Neural cell (in vitro differentiated cells): ENCODE measurements at regions not wholly inside any gene's neighbourhood (a gene's known extent, or its start where the extent isn't known, plus 50 kb on each side); places are given as distances from the start of the nearest gene placed in this dataset.

Experiments
- H2AFZ ChIP-seq: fragments of 200-600, 300-800 bp; sonication (generic), shearing (Covaris generic); 2 replicates; pipeline ENCODE4 v1.6.0; 2014; ENCODE audit warnings: low read depth, mild to moderate bottlenecking, antibody characterized with exemption, low read length, moderate library complexity
- H3F3A ChIP-seq: fragments of 200-600 bp; shearing (Covaris generic); 2 replicates; pipeline ENCODE4 v1.6.1; 2016; ENCODE audit warnings: mild to moderate bottlenecking, moderate library complexity, mixed read lengths, antibody characterized with exemption, low read length; ENCODE audit not compliant: insufficient read depth, poor library complexity, severe bottlenecking
- H3K27ac ChIP-seq: fragments of 200-600, 300-800 bp; sonication (generic), shearing (Covaris generic); 2 replicates; pipeline ENCODE4 v1.5.1; 2014; ENCODE audit warnings: mild to moderate bottlenecking, low read length, moderate library complexity
- H3K27me3 ChIP-seq: fragments of 300-800, 200-600 bp; sonication (generic), shearing (Covaris generic); 2 replicates; pipeline ENCODE4 v1.6.0; 2014; ENCODE audit warnings: mild to moderate bottlenecking, low read depth, low read length, moderate library complexity; ENCODE audit not compliant: insufficient read depth
- H3K36me3 ChIP-seq: fragments of 300-800, 200-600 bp; sonication (generic), shearing (Covaris generic); 2 replicates; pipeline ENCODE4 v1.5.1; 2014; ENCODE audit warnings: mild to moderate bottlenecking, antibody characterized with exemption, low read length, moderate library complexity; ENCODE audit not compliant: insufficient read depth
- H3K4me2 ChIP-seq: fragments of 300-800, 200-600 bp; sonication (generic), shearing (Covaris generic); 2 replicates; pipeline ENCODE4 v1.6.0; 2014; ENCODE audit warnings: mild to moderate bottlenecking, low read length
- H3K4me3 ChIP-seq: fragments of 300-800, 200-600 bp; sonication (generic), shearing (Covaris generic); 2 replicates; pipeline ENCODE4 v1.5.1; 2014; ENCODE audit warnings: mild to moderate bottlenecking, low read length, moderate library complexity
- H3K79me2 ChIP-seq: fragments of 200-600 bp; shearing (Covaris generic); replicated peaks from 2 replicates; pipeline ENCODE4 v1.6.0; 2014; ENCODE audit warnings: mild to moderate bottlenecking, low read length, moderate library complexity; ENCODE audit not compliant: insufficient read depth
- H3K9ac ChIP-seq: fragments of 300-800, 200-600 bp; sonication (generic), shearing (Covaris generic); 2 replicates; pipeline ENCODE4 v1.6.1; 2016; ENCODE audit warnings: mild to moderate bottlenecking, low read length, mixed read lengths
- H3K9me2 ChIP-seq: fragments of 200-600 bp; shearing (Covaris generic); 2 replicates; pipeline ENCODE4 v1.6.1; 2016; ENCODE audit warnings: mild to moderate bottlenecking, low read length, mixed read lengths; ENCODE audit not compliant: insufficient read depth
- H3K9me3 ChIP-seq: fragments of 200-600, 300-800 bp; sonication (generic), shearing (Covaris generic); 2 replicates; pipeline ENCODE4 v1.6.1; 2016; ENCODE audit warnings: mild to moderate bottlenecking, mixed run types, low read length, moderate library complexity, mixed read lengths
- H4K20me1 ChIP-seq: fragments of 200-600 bp; shearing (Covaris generic); 2 replicates; pipeline ENCODE4 v1.6.1; 2016; ENCODE audit warnings: mild to moderate bottlenecking, mixed run types; ENCODE audit not compliant: insufficient read depth
- EP300 ChIP-seq: fragments of 450-650 bp; conservative IDR thresholded peaks from 2 replicates; pipeline ENCODE4 v1.6.1; 2014; ENCODE audit warnings: antibody characterized with exemption, mild to moderate bottlenecking, moderate library complexity; ENCODE audit not compliant: poor library complexity, severe bottlenecking
- EZH2 ChIP-seq: fragments of 200-600, 300-800 bp; shearing (Covaris generic), sonication (generic); IDR thresholded peaks from 2 replicates; pipeline ENCODE4 v1.6.1; 2014; ENCODE audit warnings: antibody characterized with exemption, low read length, borderline replicate concordance, mild to moderate bottlenecking; ENCODE audit not compliant: insufficient read depth, poor library complexity, severe bottlenecking
- MXI1 ChIP-seq: fragments of 450-650 bp; conservative IDR thresholded peaks from 2 replicates; pipeline ENCODE4 v1.6.1; 2014; ENCODE audit warnings: antibody characterized with exemption, mild to moderate bottlenecking; ENCODE audit not compliant: poor library complexity, severe bottlenecking
- POLR2AphosphoS5 ChIP-seq: IDR thresholded peaks from 2 replicates; pipeline ENCODE4 v1.6.1; 2012
- RAD21 ChIP-seq: fragments of 450-650 bp; conservative IDR thresholded peaks from 2 replicates; pipeline ENCODE4 v1.6.1; 2014; ENCODE audit warnings: antibody characterized with exemption, mild to moderate bottlenecking, moderate library complexity
- SMC3 ChIP-seq: fragments of 450-650 bp; conservative IDR thresholded peaks from 2 replicates; pipeline ENCODE4 v1.6.1; 2014; ENCODE audit warnings: antibody characterized with exemption, mild to moderate bottlenecking, moderate library complexity; ENCODE audit not compliant: poor library complexity
- TAF1 ChIP-seq: IDR thresholded peaks from 2 replicates; pipeline ENCODE4 v1.6.1; 2012; ENCODE audit warnings: low read depth
- TF ChIP-seq, protein P1 (sequence below): fragments of 450-650 bp; IDR thresholded peaks from 2 replicates; pipeline ENCODE4 v1.5.1; 2014; ENCODE audit warnings: antibody characterized with exemption, mild to moderate bottlenecking, moderate library complexity; ENCODE audit not compliant: poor library complexity, severe bottlenecking
- TF ChIP-seq, protein P2 (sequence below): IDR thresholded peaks from 2 replicates; pipeline ENCODE4 v1.6.1; 2012; ENCODE audit warnings: borderline replicate concordance

- Histone ChIP-seq H3F3A (no peaks in the 10 kb centered on the region), H3K27ac (no peak overlapping the region), H3K79me2 (no peaks in the 10 kb centered on the region), H3K36me3 (no peaks in the 10 kb centered on the region), H3K9me2 (no peaks in the 10 kb centered on the region), H3K4me3 (no peak overlapping the region), H2AFZ (no peak overlapping the region), H4K20me1 (no peaks in the 10 kb centered on the region), H3K27me3 (no peaks in the 10 kb centered on the region), H3K9ac (no peak overlapping the region), H3K9me3 (no peaks in the 10 kb centered on the region), H3K4me2 (no peak overlapping the region)
- TF ChIP-seq TAF1 (no peak), EZH2 (no peak), POLR2AphosphoS5 (no peak)
Measured at GRCh38 chr16:51697454-51697853, 546.4 kb upstream of the SALL1 start.

GRCh38 chr16:51696376-51696775 is 545.3 kb upstream of the SALL1 start:
- TF ChIP-seq EZH2: no peak
- TF ChIP-seq SMC3: no peak
- no peak for TF ChIP-seq RAD21
- TF ChIP-seq POLR2AphosphoS5: no peak
- TF ChIP-seq, protein P1, sequence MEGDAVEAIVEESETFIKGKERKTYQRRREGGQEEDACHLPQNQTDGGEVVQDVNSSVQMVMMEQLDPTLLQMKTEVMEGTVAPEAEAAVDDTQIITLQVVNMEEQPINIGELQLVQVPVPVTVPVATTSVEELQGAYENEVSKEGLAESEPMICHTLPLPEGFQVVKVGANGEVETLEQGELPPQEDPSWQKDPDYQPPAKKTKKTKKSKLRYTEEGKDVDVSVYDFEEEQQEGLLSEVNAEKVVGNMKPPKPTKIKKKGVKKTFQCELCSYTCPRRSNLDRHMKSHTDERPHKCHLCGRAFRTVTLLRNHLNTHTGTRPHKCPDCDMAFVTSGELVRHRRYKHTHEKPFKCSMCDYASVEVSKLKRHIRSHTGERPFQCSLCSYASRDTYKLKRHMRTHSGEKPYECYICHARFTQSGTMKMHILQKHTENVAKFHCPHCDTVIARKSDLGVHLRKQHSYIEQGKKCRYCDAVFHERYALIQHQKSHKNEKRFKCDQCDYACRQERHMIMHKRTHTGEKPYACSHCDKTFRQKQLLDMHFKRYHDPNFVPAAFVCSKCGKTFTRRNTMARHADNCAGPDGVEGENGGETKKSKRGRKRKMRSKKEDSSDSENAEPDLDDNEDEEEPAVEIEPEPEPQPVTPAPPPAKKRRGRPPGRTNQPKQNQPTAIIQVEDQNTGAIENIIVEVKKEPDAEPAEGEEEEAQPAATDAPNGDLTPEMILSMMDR: no peak
- TF ChIP-seq MXI1: no peak
- TF ChIP-seq TAF1: no peak
- no peak for TF ChIP-seq EP300
- TF ChIP-seq, protein P2, sequence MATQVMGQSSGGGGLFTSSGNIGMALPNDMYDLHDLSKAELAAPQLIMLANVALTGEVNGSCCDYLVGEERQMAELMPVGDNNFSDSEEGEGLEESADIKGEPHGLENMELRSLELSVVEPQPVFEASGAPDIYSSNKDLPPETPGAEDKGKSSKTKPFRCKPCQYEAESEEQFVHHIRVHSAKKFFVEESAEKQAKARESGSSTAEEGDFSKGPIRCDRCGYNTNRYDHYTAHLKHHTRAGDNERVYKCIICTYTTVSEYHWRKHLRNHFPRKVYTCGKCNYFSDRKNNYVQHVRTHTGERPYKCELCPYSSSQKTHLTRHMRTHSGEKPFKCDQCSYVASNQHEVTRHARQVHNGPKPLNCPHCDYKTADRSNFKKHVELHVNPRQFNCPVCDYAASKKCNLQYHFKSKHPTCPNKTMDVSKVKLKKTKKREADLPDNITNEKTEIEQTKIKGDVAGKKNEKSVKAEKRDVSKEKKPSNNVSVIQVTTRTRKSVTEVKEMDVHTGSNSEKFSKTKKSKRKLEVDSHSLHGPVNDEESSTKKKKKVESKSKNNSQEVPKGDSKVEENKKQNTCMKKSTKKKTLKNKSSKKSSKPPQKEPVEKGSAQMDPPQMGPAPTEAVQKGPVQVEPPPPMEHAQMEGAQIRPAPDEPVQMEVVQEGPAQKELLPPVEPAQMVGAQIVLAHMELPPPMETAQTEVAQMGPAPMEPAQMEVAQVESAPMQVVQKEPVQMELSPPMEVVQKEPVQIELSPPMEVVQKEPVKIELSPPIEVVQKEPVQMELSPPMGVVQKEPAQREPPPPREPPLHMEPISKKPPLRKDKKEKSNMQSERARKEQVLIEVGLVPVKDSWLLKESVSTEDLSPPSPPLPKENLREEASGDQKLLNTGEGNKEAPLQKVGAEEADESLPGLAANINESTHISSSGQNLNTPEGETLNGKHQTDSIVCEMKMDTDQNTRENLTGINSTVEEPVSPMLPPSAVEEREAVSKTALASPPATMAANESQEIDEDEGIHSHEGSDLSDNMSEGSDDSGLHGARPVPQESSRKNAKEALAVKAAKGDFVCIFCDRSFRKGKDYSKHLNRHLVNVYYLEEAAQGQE: no peak
- no peak overlapping the region for H3K27ac ChIP-seq
- no peak overlapping the region for H3K4me3 ChIP-seq
- H3F3A ChIP-seq: no peaks in the 10 kb centered on the region
- H3K9ac ChIP-seq: no peak overlapping the region
- H3K9me3 ChIP-seq: no peaks in the 10 kb centered on the region
- no peaks in the 10 kb centered on the region for H4K20me1 ChIP-seq
- H3K9me2 ChIP-seq: no peaks in the 10 kb centered on the region
- H3K4me2 ChIP-seq: no peak overlapping the region
- no peaks in the 10 kb centered on the region for H3K27me3 ChIP-seq
- H3K36me3 ChIP-seq: no peaks in the 10 kb centered on the region
- H3K79me2 ChIP-seq: no peaks in the 10 kb centered on the region
- H2AFZ ChIP-seq: no peak overlapping the region

DNA sequence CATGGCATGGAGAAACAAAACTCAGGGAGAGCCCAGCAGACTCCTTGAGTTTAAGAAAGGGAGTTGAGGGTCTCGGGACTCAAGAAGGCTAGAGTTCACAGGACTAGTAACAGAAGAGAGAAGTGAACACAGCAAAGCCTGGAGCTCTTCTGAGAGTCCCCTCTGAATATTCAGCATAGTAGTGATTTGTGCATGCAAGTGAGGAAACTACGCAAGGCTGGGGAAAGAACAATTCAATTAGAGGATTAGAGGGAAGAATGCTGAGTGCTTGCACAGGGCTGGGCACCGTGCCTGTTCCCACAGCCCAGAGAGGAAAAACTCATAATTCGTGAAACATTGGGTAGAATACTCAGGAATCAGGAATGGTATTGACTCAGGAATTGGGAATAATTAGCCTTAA is 540.0 kb upstream of the SALL1 start:
- no peaks in the 10 kb centered on the region for H3K9me3 ChIP-seq
- no peaks in the 10 kb centered on the region for H3K9me2 ChIP-seq
- no peaks in the 10 kb centered on the region for H3K36me3 ChIP-seq
- no peaks in the 10 kb centered on the region for H4K20me1 ChIP-seq
- H3K4me2 ChIP-seq: no peak overlapping the region
- no peak overlapping the region for H2AFZ ChIP-seq
- H3K79me2 ChIP-seq: no peaks in the 10 kb centered on the region
- H3K27me3 ChIP-seq: no peaks in the 10 kb centered on the region
- H3K9ac ChIP-seq: no peak overlapping the region
- TF ChIP-seq MXI1 (no peak), EZH2 (no peak), RAD21 (no peak), TAF1 (no peak), SMC3 (no peak), EP300 (no peak), POLR2AphosphoS5 (no peak)
- TF ChIP-seq, protein P2: no peak
- TF ChIP-seq, protein P1: no peak
- no peaks in the 10 kb centered on the region for H3F3A ChIP-seq
- no peak overlapping the region for H3K27ac ChIP-seq
- no peak overlapping the region for H3K4me3 ChIP-seq
